ENCODE measurements at regions not wholly inside any gene's neighbourhood (a gene's known extent, or its start where the extent isn't known, plus 50 kb on each side); places are given as distances from the start of the nearest gene placed in this dataset.

DNA sequence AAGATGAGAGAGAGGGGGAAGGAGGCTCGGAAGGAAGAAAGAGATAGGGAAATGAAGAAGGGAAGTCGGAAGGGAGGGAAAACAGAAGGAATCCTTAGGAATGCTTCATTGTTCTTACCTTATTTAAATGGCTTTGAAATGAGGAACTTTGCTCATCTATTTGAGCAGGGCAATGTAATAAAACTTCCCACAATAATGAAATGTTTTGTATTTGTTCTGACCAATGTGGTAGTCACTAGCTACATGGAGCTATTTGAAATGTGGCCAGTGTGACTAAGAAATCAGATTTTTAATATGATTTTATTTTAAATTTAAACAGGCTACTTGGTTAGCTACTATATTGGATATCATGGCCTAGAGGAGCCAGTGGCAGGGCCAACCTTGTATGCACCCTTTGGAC, 510.6 kb downstream of the HTR7 start:
- no peak for DNase-seq

- DNase-seq: no peak
These were observed 507.7 kb downstream of the HTR7 start for GRCh38 chr10:90350122-90350521.

DNA sequence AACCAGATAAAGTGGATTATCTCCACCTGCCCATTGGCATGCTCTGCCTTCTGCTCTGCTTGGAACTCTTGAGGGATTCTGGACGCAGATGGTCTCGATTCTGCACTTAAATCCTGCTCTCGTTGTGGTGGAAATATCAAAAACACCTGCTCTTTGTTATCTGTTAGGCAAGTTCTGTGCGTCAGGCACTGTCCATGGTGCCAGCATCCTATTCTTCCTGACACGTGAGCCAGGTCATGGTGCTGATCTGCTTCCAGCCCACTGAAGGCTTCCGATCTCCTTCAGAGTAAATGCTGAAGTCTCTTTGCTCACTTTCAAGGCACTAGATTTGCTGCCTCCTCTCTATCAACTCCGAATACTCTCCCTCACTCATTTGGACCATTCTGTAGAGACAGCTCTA, 505.6 kb downstream of the HTR7 start:
- DNase-seq: no peak

DNA sequence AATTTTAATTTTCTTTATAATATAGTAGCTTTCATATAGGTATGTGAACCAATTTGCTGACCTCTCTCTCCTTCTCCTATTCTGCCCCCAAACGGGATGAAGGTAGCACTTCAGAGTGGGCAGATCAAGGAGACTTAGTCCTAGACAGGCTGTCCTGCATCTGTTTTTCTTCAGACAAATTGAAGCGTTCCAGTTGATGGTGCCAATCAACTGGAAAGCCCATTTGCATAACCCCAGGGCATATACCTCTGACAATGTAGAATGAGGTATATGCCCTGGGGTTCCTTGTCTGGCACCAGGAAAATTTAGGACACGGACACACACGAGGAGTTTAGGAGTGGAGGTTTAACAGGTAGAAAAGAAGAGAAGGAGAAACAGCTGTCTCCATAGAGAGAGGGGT, 502.9 kb downstream of the HTR7 start:
- no peak for DNase-seq

GRCh38 chr10:90363799-90364483, 493.9 kb downstream of the HTR7 start:
- DNase-seq: no peak

DNA sequence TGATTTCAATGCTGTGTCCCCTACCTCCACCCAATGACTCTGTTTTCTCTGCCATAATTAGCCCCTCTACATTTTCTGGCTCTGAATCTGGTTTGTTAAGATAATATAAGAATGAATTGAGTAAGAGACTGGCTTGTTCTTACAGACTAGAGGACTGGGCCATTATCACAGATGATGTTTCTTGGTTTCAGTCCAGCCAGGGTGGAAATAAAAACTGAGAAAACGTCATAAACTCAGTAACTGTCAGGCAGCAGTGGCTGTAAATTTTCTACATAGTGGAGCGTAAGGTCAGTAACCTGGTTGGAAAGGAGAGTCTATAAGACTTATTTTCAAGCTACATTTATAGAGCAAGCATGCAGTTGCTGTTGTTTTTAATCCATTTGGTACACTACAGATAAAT, 485.4 kb downstream of the HTR7 start:
- no peak for DNase-seq

DNA sequence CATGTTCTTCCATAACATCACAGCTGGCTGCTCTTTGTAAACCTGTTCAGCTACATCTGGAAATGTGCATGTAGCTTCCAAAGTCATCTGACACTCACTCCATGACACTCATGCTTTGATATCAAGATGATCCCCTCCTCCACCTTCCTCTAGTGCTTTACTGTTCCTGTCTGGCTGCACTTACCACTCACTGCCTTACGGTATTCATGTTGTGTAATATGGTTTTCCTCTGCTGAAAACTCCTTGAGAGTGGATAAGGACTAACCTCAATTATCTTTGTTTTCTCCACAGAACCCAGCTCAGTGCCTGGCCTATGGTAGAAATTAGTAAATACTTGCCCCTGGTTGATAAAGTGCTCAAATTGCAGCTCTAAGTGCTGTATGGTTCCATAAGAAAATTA, 483.9 kb downstream of the HTR7 start:
- no peak for DNase-seq

- no peak for DNase-seq
These were observed 479.2 kb downstream of the HTR7 start for GRCh38 chr10:90378524-90379076.

DNA sequence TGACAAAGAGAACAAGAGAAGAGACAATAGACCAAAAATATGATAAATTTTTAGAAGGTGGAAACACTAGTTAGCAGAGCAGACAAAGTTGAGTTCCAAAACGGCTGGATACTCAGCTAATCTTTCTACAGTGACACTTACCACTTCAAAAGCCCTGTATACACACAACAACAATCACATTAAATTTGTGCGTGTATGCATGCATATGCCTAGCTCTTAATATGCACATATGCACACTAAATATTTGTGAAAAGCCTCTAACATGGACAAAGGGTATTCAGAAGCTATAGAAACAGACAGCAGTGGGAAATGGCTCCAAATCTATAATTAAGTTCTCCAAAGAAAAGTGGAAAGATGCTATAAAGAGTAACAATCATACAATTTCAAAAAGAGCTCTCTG, 476.4 kb downstream of the HTR7 start:
- DNase-seq: no peak

DNA sequence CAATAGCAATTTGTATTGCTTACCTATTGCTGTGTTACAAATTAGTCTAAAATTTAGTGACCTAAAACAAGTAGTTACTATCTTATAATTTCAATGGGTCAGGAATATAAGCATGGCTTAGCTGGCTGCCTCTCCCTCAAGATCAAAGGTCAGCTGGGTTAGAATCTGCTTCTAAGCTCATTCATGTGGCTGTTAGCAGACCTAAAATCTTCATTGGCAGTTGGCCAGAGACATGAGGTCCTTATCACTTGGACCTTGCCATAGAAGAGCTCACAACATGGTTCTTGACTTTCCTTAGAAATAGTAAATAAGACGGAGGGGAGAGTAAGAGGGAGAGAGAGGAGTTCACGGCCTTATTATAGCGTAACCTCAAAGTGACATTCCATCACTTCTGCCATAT, 468.0 kb downstream of the HTR7 start:
- DNase-seq: no peak

DNA sequence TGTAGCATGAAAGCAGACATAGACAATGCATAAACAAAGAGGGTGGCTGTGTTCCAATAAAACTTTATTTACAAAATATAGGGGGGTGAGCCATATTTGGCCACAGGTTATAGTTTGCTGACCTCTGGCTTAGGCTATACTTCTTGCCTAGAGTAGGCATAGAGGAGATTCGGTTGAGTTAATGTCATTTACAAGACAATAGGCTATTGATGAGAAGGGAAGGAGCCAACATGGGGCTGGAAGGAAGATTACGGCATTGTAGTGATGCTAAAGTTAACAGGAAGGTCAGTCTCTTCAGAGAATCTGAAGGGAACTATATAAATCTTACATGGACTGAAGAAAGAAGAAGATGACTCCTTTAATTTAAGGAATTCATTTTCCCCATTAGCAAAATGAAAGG, 463.5 kb downstream of the HTR7 start:
- DNase-seq: no peak

GRCh38 chr10:90396721-90397120, 461.1 kb downstream of the HTR7 start:
- DNase-seq: no peak

DNA sequence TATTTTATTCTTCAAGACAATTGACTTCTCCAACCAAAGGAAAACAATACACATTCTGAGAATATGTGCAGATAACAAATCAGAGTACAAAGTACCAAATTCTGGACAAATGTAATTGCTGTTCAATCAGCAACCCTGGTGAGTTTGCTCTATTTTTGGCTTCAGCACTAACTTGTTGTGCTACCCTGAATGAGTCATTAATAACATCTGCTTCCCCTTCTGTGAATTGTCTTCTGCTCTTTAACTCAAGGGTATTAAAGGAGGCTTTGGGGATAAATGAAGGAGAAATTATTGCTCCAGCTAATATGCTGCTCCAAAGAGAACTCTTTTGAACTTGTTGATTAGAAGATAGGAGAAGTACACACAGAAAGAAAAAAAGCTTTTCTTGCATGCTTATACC, 459.3 kb downstream of the HTR7 start:
- DNase-seq: no peak

- DNase-seq: no peak
These were observed 458.1 kb downstream of the HTR7 start for GRCh38 chr10:90399782-90400181.

DNA sequence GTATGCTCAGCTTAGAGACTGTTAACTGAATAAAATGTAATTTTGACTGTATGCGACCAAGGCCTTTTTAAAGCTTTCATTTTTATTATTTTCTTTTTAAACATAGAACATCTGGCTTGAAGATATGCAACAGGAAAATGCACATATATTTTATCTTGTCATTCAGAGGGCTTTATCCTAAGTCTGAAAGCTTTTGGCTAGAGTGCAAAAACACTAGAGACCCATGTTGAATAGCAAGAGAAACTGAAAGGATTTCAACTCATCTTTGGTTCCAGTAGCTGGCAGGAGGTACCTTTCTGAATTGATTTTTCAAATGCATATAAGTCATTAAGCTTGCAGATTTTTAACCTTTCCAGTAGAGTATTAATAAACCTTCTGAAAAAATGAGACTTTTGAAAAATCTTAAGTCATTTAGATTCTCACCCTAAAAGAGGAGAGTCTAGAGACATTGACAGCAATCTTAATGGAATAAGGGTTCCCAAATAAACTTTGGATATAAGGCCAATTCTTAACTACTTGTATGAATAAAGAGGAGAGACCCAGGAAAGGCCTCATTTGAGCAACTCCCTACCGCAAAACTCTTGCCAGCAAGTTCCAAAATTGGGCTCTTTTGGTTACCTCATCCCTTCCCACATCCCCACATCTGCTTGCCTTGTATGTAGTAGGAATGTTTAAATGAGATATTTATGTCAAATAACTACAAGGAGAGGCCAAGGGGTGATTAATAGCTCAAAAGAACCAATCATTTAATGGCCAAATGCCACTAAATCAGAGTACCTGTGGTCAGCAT, 454.4 kb downstream of the HTR7 start:
- no peak for DNase-seq

DNA sequence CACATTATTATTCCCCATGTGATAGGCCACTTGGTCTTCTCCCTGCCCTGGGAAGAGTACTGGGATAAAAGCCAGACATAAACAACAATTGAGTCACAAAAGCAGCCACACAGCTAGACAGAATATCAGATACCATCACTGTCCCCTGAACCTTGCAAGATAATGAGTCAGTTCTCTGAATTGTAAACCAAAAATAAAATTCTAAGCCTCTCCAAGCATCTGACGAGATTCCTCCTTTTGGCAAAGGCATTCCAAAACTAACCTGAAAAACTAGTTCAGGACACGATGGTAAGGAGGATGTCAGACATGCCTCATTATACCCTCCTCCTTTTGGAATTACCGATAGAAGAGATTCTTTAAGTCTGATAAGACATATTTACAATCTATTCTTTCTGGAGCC, 450.7 kb downstream of the HTR7 start:
- DNase-seq: no peak

DNA sequence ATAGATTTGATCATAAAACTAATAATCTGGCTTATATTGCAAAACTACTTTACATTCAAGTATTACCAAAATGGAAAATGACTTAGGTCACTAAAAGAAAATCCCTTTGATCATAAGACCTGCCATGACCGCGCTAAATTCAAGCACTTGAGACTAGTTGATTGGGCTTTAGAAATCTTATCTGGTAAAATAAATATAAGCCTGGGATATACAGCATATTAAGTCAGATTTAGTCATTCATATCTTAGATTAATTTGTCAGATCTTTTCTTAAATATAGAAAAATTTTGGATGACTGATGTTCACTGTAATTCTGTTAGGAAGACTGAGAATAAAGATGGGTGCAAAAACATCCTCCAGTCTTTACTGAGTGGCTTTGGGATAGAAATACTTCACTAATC, 450.0 kb downstream of the HTR7 start:
- DNase-seq: no peak

- no peak for DNase-seq
These were observed 445.3 kb downstream of the HTR7 start for GRCh38 chr10:90412582-90412981.

GRCh38 chr10:90413196-90413595, 444.6 kb downstream of the HTR7 start:
- no peak for DNase-seq

DNA sequence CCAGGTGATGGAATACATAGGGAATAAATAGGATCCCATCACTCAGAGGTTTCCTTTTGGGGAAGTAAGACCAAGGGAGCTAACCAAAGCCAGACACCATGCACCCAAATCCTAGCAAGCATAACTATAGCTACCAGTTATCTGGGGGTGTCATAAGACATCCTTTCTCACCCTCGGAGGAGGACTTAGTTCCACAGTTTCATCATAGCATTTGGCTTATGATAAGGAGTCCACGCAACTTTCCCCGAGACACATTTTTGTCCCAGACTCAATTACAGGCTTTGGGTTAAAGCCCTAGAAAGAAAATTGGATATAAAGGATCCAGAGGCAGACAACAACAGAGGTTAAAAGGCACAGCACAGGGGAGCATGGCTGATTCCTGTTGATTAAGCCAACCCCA, 442.9 kb downstream of the HTR7 start:
- DNase-seq: no peak

DNA sequence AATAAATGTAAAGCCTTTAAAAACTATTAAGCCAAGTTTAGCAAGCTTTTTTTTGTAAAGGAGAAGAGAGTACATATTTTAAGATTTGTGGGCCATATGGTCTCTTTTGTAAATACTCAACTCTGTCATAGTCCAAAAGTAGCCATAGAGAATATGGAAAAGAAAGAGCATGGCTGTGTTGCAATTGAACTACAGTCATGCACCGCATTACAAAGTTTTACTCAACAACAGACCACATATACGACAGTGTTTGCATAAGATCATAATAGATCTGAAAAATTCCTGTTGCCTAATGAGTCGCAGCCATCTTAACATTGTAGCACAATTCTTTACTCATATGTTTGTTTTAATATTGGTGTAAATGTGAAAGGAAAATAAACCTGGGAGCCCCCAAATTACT, 440.8 kb downstream of the HTR7 start:
- no peak for DNase-seq

DNA sequence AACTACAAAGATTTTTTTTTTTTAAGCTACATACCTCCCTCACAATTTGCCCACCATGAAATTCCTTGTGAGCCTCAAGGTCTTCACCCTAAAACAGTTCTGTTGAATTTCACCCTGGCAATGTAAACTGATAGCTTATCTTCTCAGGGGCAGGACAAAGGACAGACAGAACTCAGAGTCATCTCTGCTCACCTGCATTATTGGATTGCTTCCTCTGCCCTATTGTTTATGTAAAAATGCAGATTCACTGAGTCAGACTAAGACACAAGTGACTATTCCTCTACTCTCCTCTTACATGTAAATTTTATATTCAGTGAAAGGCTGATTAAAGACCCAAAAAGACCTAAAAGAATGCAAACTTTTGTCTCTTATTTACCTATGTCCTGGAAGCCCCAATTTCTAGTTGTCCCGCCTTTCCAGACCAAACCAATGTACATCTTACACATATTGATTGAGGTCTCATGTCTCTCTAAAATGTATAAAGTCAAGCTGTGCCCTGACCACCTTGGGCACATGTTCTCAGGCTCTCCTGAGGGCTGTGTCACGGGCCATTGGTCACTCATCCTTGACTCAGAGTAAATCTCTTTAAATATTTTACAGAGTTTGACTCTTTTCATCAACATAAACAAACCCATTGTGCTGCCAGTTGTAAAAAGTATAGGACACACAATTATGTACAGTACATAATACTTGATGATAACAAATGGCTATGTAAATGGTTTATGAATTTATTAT, 440.2 kb downstream of the HTR7 start:
- DNase-seq: no peak

DNA sequence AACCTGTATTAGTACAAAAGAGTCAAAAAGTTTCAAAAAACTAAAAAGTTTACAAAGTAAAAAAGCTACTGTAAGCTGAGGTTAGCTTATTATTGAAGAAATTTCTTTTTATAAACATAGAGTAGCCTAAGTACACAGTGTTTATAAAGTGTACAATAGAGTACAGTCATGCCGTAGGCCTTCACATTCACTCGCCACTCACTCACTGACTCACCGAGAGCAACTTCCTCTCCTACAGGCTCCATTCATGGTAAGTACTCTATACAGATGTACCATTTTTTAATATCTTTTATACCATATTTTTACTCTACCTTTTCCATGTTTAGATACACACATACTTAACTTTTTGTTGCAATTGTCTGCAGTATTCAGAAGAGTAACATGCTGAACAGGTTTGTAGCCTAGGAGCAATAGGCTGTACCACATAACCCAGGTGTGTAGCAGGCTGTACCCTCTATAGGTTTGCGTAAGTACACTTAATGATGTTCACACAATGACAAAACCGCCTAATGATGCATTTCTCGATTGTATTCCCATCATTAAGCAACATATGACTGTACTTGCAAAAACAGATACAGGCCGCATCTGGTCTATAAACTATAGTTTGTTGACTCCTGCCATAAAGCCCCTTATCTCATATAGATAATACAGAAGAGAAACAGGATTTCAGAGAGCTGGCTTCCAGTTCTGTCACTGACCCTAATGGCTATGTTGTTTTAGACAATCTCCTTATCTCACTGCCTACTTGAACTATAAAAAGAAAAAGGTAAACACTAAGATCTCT, 438.8 kb downstream of the HTR7 start:
- peak; percentile 8 for DNase-seq

Data from DMS153 (cell line).